ENCODE measurements at regions not wholly inside any gene's neighbourhood (a gene's known extent, or its start where the extent isn't known, plus 50 kb on each side); places are given as distances from the start of the nearest gene placed in this dataset.

GRCh38 chr5:124257048-124257447 lies 489.4 kb downstream of the ZNF608 start:
- no peak for ATAC-seq
- peaks cover 4% of the 10 kb centered on the region for H3K4me1 ChIP-seq
- H3K36me3 ChIP-seq, result no peaks in the 10 kb centered on the region
- no peaks in the 10 kb centered on the region for H3K27me3 ChIP-seq (ENCODE audit: low read depth)
- DNase-seq, result no peak
- TF ChIP-seq, protein P1, sequence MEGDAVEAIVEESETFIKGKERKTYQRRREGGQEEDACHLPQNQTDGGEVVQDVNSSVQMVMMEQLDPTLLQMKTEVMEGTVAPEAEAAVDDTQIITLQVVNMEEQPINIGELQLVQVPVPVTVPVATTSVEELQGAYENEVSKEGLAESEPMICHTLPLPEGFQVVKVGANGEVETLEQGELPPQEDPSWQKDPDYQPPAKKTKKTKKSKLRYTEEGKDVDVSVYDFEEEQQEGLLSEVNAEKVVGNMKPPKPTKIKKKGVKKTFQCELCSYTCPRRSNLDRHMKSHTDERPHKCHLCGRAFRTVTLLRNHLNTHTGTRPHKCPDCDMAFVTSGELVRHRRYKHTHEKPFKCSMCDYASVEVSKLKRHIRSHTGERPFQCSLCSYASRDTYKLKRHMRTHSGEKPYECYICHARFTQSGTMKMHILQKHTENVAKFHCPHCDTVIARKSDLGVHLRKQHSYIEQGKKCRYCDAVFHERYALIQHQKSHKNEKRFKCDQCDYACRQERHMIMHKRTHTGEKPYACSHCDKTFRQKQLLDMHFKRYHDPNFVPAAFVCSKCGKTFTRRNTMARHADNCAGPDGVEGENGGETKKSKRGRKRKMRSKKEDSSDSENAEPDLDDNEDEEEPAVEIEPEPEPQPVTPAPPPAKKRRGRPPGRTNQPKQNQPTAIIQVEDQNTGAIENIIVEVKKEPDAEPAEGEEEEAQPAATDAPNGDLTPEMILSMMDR (IDR thresholded peaks at IDR 0.05), result no peak
- H3K4me3 ChIP-seq, result no peak overlapping the region
- H3K27ac ChIP-seq, result no peak overlapping the region
- peaks cover 5% of the 10 kb centered on the region for H3K9me3 ChIP-seq
- intact Hi-C loops (cut with DNase I), result no loop called here

- Histone ChIP-seq H3K4me1 (no peaks in the 10 kb centered on the region), H3K9me3 (peaks cover 5% of the 10 kb centered on the region), H3K27me3 (ENCODE audit: low read depth) (no peaks in the 10 kb centered on the region), H3K27ac (no peak overlapping the region), H3K36me3 (no peaks in the 10 kb centered on the region), H3K4me3 (no peak overlapping the region)
- TF ChIP-seq, protein P1 (IDR thresholded peaks at IDR 0.05), result no peak
- intact Hi-C loops (cut with DNase I), result no loop called here
- ATAC-seq, result no peak
- DNase-seq, result no peak
Observed at GRCh38 chr5:124253203-124253810, 493.1 kb downstream of the ZNF608 start.

- ATAC-seq, result no peak
- Histone ChIP-seq H3K27me3 (ENCODE audit: low read depth) (no peaks in the 10 kb centered on the region), H3K27ac (no peak overlapping the region), H3K4me3 (no peak overlapping the region), H3K36me3 (no peaks in the 10 kb centered on the region), H3K4me1 (no peaks in the 10 kb centered on the region), H3K9me3 (peaks cover 5% of the 10 kb centered on the region)
- no peak for DNase-seq
- intact Hi-C loops (cut with DNase I), result no loop called here
- TF ChIP-seq, protein P1 (IDR thresholded peaks at IDR 0.05), result no peak
Observed at GRCh38 chr5:124252747-124253146, 493.7 kb downstream of the ZNF608 start.

- ATAC-seq (no peak), DNase-seq (no peak)
- H3K27ac ChIP-seq, result no peak overlapping the region
- H3K4me1 ChIP-seq, result no peaks in the 10 kb centered on the region
- no peak overlapping the region for H3K4me3 ChIP-seq
- H3K9me3 ChIP-seq, result peaks cover 9% of the 10 kb centered on the region
- intact Hi-C loops (cut with DNase I), result no loop called here
- H3K36me3 ChIP-seq, result no peaks in the 10 kb centered on the region
- TF ChIP-seq, protein P1 (IDR thresholded peaks at IDR 0.05), result no peak
- no peaks in the 10 kb centered on the region for H3K27me3 ChIP-seq (ENCODE audit: low read depth)
Observed at GRCh38 chr5:124252191-124252638, 494.2 kb downstream of the ZNF608 start.

DNA sequence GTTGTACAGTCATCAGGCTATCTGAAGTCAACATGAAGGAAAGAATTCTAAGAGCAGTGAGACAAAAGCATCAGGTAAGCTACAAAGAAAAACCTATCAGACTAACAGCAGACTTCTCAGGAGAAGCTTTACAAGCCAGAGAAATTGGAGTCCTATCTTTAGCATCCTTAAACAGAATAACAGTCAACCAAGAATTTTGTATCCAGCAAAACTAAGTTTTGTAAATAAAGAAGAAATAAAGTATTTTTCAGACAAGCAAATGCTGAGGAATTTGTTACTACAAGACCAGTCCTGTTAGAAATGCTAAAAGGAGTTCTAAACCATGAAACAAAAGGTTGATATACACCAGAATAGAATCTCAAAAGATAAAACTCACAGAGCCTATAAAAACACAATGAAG lies 501.2 kb downstream of the ZNF608 start:
- Histone ChIP-seq H3K27me3 (ENCODE audit: low read depth) (no peaks in the 10 kb centered on the region), H3K9me3 (peaks cover 13% of the 10 kb centered on the region), H3K27ac (no peak overlapping the region), H3K4me1 (no peaks in the 10 kb centered on the region), H3K36me3 (no peaks in the 10 kb centered on the region), H3K4me3 (no peak overlapping the region)
- intact Hi-C loops (cut with DNase I), result no loop called here
- TF ChIP-seq, protein P1 (IDR thresholded peaks at IDR 0.05), result no peak
- no peak for DNase-seq
- ATAC-seq, result no peak
